ENCODE measurements at regions not wholly inside any gene's neighbourhood (a gene's known extent, or its start where the extent isn't known, plus 50 kb on each side); places are given as distances from the start of the nearest gene placed in this dataset.
"Not testable (repeated sequence)": the region's sequence is repeated elsewhere in the genome, so short reads cannot be mapped to it uniquely, and the experiment has no call there.

- not testable (repeated sequence) for TF ChIP-seq CTCF (conservative IDR thresholded peaks at IDR 0.05 in 1 of 2, IDR thresholded peaks at IDR 0.05 in 1 of 2; ENCODE audit: extremely low read depth in 1 of 2, insufficient read depth in 1 of 2, low read depth in 1 of 2, low read length in 2 of 2); EZH2 (IDR thresholded peaks at IDR 0.05; ENCODE audit: borderline replicate concordance, low read length)
Measured at GRCh38 chr7:55714370-55714769, 142.1 kb upstream of the VOPP1 start.

Measured in mammary epithelial cell (primary cell).